SJSA1 (cell line): ENCODE measurements at regions not wholly inside any gene's neighbourhood (a gene's known extent, or its start where the extent isn't known, plus 50 kb on each side); places are given as distances from the start of the nearest gene placed in this dataset.

Experiments used
- DNase-seq, 2 experiments: peaks; one replicate each; pipeline ENCODE4 v3.0.0-alpha.2; 2015 to 2020; ENCODE audit warnings: low spot score in 2 of 2, low read depth in 1 of 2
- H3K27ac ChIP-seq: fragments of 250-450 bp; sonication (Bioruptor Pico); 2 replicates; pipeline ENCODE4 v1.5.1; 2020; ENCODE audit warnings: mild to moderate bottlenecking, moderate library complexity
- H3K27me3 ChIP-seq: fragments of 250-450 bp; sonication (Bioruptor Pico); replicated peaks from 2 replicates; pipeline ENCODE4 v1.5.1; 2020; ENCODE audit warnings: mild to moderate bottlenecking, moderate library complexity
- H3K36me3 ChIP-seq: fragments of 250-450 bp; sonication (Bioruptor Pico); 2 replicates; pipeline ENCODE4 v1.5.1; 2020; ENCODE audit warnings: mild to moderate bottlenecking
- H3K4me1 ChIP-seq: fragments of 250-450 bp; sonication (Bioruptor Pico); replicated peaks from 2 replicates; pipeline ENCODE4 v1.6.1; 2021; ENCODE audit warnings: mild to moderate bottlenecking
- H3K4me3 ChIP-seq: fragments of 250-450 bp; sonication (Bioruptor Pico); 2 replicates; pipeline ENCODE4 v1.5.1; 2020; ENCODE audit warnings: mild to moderate bottlenecking
- H3K9me3 ChIP-seq: fragments of 250-450 bp; sonication (Bioruptor Pico); replicated peaks from 2 replicates; pipeline ENCODE4 v1.5.1; 2020; ENCODE audit warnings: mild to moderate bottlenecking

DNA sequence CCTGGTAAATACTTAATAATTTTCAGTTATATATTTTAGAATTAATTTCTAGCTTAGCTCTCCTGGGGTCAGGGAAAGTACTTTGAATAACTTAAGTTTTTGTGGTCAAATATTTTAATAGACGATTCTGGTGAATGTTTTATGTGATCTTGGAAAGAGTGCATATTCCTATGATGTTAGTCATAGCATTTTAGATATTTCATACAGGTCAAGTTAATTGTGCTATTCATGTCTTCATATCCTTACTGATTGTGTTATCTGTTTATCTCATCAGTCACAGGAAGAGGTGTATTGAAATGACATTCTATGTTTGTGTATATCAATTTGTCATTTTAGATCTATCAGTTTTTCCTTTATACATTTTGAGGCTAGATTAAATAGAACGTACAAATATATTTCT is 576.2 kb downstream of the CPS1 start:
- Histone ChIP-seq H3K4me3 (no peak overlapping the region), H3K27me3 (no peaks in the 10 kb centered on the region), H3K9me3 (no peaks in the 10 kb centered on the region), H3K4me1 (no peaks in the 10 kb centered on the region), H3K36me3 (no peaks in the 10 kb centered on the region), H3K27ac (no peak overlapping the region)
- no peak for DNase-seq

DNA sequence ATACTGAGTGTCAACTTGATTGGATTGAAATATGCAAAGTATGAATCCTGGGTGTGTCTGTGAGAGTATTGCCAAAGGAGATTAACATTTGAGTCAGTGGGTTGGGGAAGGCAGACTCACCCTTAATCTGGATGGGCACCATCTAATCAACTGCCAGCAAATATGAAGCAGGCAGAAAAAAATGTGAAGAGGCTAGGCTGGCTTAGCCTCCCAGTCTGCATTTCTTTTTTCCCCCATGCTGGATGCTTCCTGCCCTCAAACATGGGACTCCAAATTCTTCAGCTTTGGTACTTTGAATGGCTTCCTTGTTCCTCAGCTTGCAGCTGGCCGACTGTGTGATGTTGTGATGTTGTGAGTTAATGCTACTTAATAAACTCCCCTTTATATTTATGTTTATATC is 577.4 kb downstream of the CPS1 start:
- Histone ChIP-seq H3K9me3 (no peaks in the 10 kb centered on the region), H3K4me1 (no peaks in the 10 kb centered on the region), H3K27ac (no peak overlapping the region), H3K36me3 (no peaks in the 10 kb centered on the region), H3K4me3 (no peak overlapping the region), H3K27me3 (no peaks in the 10 kb centered on the region)
- no peak for DNase-seq

DNA sequence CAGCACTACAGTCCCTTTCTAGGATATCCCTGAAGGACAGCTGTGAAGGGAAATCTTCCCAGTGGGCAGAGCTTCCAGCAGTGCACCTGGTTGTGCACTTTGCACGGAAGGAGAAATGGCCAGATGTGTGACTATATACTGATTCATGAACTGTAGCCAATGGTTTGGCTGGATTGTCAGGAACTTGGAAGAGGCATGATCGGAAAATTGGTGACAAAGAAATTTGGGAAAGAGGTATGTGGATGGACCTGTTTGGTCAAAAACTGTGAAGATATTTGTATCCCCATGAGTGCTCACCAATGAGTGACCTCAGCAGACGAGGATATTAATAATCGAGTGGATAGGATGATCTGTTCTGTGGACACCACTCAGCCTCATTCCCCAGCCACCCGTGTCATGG is 582.2 kb downstream of the CPS1 start:
- Histone ChIP-seq H3K4me1 (no peaks in the 10 kb centered on the region), H3K27ac (no peak overlapping the region)
- no peak for DNase-seq

DNA sequence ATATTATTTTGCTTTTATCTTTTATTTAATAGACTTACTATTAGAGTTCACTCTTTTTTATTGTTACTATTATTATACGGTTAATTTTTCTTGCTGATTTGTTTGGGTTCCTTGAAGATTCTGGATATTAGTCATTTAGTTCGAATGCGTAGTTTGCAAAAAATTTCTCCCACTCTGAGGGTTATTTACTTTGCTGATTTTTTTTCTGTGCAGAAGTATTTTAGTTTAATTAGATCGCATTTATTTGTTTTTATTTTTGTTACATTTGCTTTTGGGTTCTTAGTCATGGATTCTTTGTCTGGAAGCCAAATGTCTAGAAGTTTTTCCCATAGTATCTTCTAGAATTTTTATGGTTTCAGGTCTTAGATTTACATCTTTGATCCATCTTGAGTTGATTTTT is 585.2 kb downstream of the CPS1 start:
- H3K4me3 ChIP-seq: no peak overlapping the region
- no peaks in the 10 kb centered on the region for H3K27me3 ChIP-seq
- H3K9me3 ChIP-seq: no peaks in the 10 kb centered on the region
- DNase-seq: no peak
- no peaks in the 10 kb centered on the region for H3K4me1 ChIP-seq
- H3K36me3 ChIP-seq: no peaks in the 10 kb centered on the region
- no peak overlapping the region for H3K27ac ChIP-seq

More for the DNA sequence above, 582.2 kb downstream of the CPS1 start:
- no peaks in the 10 kb centered on the region for H3K36me3 ChIP-seq
- no peak overlapping the region for H3K4me3 ChIP-seq
- H3K27me3 ChIP-seq: no peaks in the 10 kb centered on the region
- H3K9me3 ChIP-seq: no peaks in the 10 kb centered on the region

DNA sequence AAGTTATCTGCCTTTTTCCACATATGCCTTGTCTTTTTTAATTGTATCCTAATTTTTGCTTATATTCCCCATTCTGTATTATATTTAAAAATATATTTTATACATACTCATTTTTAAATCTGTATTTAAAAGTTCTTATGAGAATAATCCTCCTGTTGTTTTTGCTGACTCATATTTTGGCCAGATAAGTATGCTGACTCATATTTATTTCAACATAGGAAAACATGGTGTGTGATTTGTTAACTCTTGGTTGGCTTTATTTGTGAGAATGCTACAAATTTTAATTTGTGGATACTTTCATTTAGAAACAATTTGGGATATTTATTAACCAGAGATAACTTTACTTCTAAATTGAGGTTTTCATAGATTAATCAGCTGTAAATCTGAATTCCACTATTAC is 587.7 kb downstream of the CPS1 start:
- H3K4me3 ChIP-seq: no peak overlapping the region
- H3K27ac ChIP-seq: no peak overlapping the region
- H3K27me3 ChIP-seq: no peaks in the 10 kb centered on the region
- no peak for DNase-seq
- H3K4me1 ChIP-seq: no peaks in the 10 kb centered on the region
- no peaks in the 10 kb centered on the region for H3K36me3 ChIP-seq
- no peaks in the 10 kb centered on the region for H3K9me3 ChIP-seq

DNA sequence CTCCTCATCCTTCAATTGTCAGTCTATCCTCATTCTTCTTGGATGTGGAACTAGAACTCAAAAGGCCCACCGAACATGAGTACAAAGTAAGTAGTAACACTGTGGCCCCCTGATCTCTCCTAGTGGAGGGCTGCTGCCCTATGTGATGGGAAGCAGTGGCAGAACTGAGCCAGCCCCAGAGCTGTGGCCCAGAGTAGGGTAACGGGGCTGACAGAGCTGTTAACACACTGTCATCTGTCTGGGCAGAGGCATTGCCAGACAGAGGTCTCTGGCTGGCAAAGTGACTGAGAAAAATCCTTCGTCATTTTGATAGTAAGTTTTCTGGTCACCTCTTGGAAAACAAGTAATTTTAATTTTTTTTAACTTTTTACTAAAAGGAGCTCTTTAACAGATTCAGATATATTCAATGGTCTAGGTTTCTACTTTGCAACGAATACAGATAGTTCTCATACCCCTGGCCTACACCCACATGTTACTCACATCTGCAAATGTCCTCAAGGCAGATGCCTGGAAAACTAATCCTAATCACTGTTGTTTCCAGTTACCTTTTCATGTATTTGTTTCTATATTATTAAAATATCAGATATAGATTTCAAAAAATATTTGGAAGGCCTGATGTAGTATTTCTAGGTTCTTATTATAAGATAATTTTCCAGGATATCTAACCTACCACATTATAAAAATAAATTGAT is 588.7 kb downstream of the CPS1 start:
- no peak overlapping the region for H3K27ac ChIP-seq
- no peak overlapping the region for H3K4me3 ChIP-seq
- no peaks in the 10 kb centered on the region for H3K27me3 ChIP-seq
- no peaks in the 10 kb centered on the region for H3K4me1 ChIP-seq
- no peaks in the 10 kb centered on the region for H3K9me3 ChIP-seq
- H3K36me3 ChIP-seq: no peaks in the 10 kb centered on the region
- DNase-seq: no peak

DNA sequence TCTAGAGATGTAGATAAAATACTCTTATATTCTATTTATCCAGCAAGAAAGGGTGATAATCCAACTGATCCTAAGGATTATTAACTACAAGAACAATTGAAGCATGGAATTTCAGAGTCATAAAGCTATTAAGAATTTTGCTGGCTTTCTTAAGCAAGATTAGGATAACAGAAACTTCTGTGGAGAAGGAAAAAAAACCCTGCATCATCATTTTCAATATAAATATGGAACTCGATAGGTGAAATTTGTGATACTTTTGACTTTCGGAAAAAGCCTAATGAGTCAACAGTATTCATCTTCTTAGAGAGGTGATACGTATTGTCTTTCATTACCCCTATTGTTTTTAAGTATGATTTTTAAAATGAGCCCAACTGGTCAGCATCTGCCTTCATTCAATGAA is 593.3 kb downstream of the CPS1 start:
- no peak for DNase-seq
- Histone ChIP-seq H3K4me3 (no peak overlapping the region), H3K9me3 (no peaks in the 10 kb centered on the region), H3K27me3 (no peaks in the 10 kb centered on the region), H3K27ac (no peak overlapping the region), H3K36me3 (no peaks in the 10 kb centered on the region), H3K4me1 (no peaks in the 10 kb centered on the region)

DNA sequence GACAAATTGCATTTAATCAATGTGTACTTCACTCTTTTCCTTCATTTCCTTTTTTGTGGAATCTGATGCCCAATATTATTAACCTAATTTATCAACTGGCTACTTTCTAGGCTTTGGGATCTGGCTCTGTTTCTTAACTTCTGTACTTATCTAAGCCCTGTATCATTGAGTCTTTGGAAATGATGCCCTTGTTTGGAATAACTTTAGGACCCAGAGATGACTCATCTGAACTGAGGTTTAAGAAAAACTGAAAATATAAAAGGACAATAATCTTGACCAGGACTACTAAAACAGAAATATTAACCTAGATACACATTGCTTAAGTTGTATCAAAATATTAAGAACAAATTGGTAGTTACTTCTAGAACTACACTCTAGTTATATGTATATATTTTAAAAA is 600.8 kb downstream of the CPS1 start:
- Histone ChIP-seq H3K4me3 (no peak overlapping the region), H3K4me1 (no peaks in the 10 kb centered on the region), H3K27me3 (no peaks in the 10 kb centered on the region), H3K36me3 (no peaks in the 10 kb centered on the region), H3K27ac (no peak overlapping the region), H3K9me3 (no peaks in the 10 kb centered on the region)
- DNase-seq: no peak

DNA sequence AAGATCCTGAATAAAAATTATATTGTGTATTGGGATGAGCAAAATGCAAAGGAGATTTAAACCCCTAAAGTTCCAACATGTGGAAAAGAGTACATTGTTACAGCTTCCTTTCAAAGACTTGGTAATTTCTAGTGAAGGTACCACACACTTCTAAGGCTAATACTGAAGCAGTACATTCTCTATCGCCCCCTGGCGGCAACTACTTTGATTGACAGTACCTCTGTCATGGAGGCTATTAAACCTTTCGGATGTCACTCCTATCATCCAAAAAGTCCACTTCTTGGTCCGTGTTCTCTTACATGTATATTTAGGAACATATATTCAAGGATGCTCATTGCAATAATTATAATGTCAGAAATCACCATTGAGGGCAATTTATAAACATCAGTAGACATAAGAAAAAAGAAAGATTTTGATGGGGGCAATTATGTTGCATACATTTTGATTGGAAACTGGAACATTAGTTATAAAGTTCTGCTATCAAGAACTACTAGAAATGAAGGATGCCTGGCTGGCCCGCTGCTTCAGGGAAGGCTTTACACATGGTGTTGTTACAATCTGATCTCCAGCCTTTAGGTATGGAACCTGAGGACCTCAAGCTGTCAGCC is 601.6 kb downstream of the CPS1 start:
- no peak overlapping the region for H3K4me3 ChIP-seq
- no peaks in the 10 kb centered on the region for H3K4me1 ChIP-seq
- H3K27me3 ChIP-seq: no peaks in the 10 kb centered on the region
- H3K9me3 ChIP-seq: no peaks in the 10 kb centered on the region
- no peaks in the 10 kb centered on the region for H3K36me3 ChIP-seq
- no peak overlapping the region for H3K27ac ChIP-seq
- peak; percentile 14 to 67 for DNase-seq

DNA sequence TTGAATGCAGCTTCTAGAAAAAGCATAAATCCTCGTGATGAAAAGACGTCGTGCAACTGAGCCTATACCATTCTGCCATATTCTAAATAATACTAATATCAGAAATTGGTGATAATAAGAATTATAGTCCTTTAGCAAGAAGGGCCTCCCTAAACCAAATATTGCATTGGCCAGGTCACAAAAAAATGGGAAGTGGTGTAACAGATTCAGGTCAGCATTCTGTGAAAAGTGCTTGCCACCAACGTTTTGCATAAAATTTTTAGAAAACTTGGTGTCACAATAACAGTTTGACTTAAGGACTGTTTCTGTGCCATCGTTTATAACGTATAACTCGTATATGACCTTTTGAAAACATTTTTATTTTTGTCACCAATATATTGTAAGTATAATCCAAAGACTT is 603.6 kb downstream of the CPS1 start:
- no peak overlapping the region for H3K27ac ChIP-seq
- H3K9me3 ChIP-seq: no peaks in the 10 kb centered on the region
- no peaks in the 10 kb centered on the region for H3K36me3 ChIP-seq
- no peak for DNase-seq
- no peak overlapping the region for H3K4me3 ChIP-seq
- H3K27me3 ChIP-seq: no peaks in the 10 kb centered on the region
- no peaks in the 10 kb centered on the region for H3K4me1 ChIP-seq

DNA sequence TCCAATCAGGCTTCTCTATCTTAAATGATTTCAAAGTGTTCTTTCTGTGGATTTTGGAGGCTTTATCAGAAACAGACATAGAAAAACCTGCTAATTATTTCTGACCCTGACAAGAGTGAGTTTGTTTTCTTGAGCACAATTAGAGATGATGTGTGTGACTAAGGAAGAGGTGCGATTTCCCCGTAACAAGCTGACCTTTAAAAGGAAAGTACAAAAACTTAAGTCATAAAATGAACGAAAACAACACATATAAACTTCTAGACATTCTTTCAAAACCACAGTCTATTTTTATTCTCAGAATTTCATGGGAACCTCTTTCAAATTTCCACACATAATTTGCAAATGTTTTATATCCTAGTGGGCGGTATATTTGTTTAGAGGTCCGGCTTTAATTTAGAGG is 604.8 kb downstream of the CPS1 start:
- DNase-seq: no peak
- H3K27me3 ChIP-seq: no peaks in the 10 kb centered on the region
- H3K4me1 ChIP-seq: no peaks in the 10 kb centered on the region
- H3K4me3 ChIP-seq: no peak overlapping the region
- H3K9me3 ChIP-seq: no peaks in the 10 kb centered on the region
- H3K27ac ChIP-seq: no peak overlapping the region
- no peaks in the 10 kb centered on the region for H3K36me3 ChIP-seq

DNA sequence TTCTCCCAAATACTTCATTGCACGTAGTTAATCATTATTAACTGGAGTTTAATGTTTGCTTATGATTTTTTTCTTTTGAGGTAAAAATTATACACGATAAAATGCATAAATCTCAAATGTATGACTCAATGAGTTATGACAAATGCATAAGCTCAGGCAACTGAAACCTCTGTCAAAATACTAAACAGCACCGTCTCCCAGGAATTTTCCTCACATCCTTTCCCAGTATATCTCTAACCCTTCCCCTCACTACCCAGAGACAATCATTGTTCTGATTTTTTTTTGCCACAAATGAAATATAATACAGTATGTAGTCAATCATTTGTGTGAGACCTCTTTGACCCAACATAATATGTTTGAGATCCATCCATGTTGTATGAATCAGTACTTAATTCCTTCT is 606.5 kb downstream of the CPS1 start:
- Histone ChIP-seq H3K36me3 (no peaks in the 10 kb centered on the region), H3K27me3 (no peaks in the 10 kb centered on the region), H3K27ac (no peak overlapping the region), H3K9me3 (no peaks in the 10 kb centered on the region), H3K4me3 (no peak overlapping the region), H3K4me1 (no peaks in the 10 kb centered on the region)
- no peak for DNase-seq

DNA sequence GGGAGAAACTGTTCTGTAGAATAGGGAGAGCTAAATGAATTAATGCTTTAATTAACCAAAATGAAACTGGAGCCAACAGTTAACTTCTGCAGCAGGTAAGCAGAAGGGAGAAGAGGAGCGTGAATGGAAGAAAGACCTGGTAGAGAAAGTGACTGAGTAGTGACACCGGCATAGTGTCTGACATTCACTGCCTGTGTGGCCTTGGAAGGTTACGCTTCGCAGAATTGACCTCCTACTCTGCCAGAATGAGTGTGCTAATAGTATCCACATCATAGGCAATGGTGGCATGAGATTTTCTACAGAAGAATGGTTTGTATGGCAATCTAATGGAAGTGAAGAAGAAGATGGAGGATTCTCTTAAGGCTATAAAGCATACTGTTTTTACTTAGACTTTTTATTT is 614.4 kb downstream of the CPS1 start:
- Histone ChIP-seq H3K4me3 (no peak overlapping the region), H3K27me3 (no peaks in the 10 kb centered on the region), H3K27ac (no peak overlapping the region), H3K4me1 (no peaks in the 10 kb centered on the region), H3K36me3 (no peaks in the 10 kb centered on the region), H3K9me3 (no peaks in the 10 kb centered on the region; the same call in 1 of the 2 replicates)
- DNase-seq: no peak

DNA sequence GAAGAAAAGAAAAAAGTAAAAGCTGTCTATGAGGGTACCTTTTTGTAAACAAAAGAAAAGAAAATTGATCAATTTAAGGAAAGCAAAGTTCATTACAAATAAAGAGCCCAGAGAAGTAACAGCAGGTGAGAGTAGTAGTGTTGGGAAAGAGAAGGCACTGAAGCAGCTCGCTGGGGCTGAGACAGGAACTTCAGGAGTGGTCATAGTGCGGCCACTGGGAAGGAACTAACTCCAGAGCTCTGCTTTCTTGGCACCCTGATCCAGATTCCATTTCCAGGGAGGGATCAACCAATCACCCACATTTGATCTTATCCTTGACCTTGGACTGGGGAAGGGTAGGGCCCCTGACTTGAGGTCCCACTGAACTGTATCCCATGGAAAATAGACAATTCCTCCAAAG is 617.6 kb downstream of the CPS1 start:
- no peaks in the 10 kb centered on the region for H3K36me3 ChIP-seq
- no peak overlapping the region for H3K4me3 ChIP-seq
- H3K4me1 ChIP-seq: no peaks in the 10 kb centered on the region
- no peak for DNase-seq
- H3K9me3 ChIP-seq: no peaks in the 10 kb centered on the region; the same call in 1 of the 2 replicates
- H3K27ac ChIP-seq: no peak overlapping the region
- no peaks in the 10 kb centered on the region for H3K27me3 ChIP-seq

DNA sequence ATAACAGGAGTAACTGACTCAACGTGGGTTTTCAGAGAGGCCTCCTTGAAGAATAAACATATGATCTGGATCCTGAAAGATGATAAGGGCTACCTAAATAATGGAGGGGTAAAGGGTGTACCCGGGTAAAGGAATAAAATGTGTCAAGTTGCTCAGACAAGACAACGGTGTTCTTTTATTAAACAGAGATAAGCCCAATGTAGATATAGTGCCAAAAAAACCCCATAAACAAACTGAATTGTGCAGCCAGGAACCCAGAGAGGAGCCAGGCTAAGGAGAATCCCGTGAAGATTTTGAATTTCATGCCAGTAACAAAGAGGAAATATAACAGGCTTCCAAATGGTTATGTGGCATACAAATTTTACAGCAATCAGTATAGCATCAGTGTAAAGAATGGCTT is 618.2 kb downstream of the CPS1 start:
- no peaks in the 10 kb centered on the region for H3K4me1 ChIP-seq
- H3K27me3 ChIP-seq: no peaks in the 10 kb centered on the region
- no peaks in the 10 kb centered on the region; the same call in 1 of the 2 replicates for H3K9me3 ChIP-seq
- H3K4me3 ChIP-seq: no peak overlapping the region
- DNase-seq: no peak
- H3K36me3 ChIP-seq: no peaks in the 10 kb centered on the region
- no peak overlapping the region for H3K27ac ChIP-seq
